Colonic mucosa (tissue), 4 donors: ENCODE measurements at regions not wholly inside any gene's neighbourhood (a gene's known extent, or its start where the extent isn't known, plus 50 kb on each side); places are given as distances from the start of the nearest gene placed in this dataset.

ENCODE experiments used
- DNase-seq: peaks from one replicate; pipeline ENCODE4 v3.0.0-alpha.2; 2020
- H3K27ac ChIP-seq: fragments of 200-600 bp; one replicate; pipeline ENCODE4 v1.8.0; 2021
- H3K27me3 ChIP-seq: fragments of 200-600 bp; one replicate; pipeline ENCODE4 v1.8.0; 2021
- H3K36me3 ChIP-seq: fragments of 200-600 bp; one replicate; pipeline ENCODE4 v1.8.0; 2021
- H3K4me1 ChIP-seq: fragments of 200-600 bp; one replicate; pipeline ENCODE4 v1.8.0; 2021; ENCODE audit warnings: mild to moderate bottlenecking
- H3K4me3 ChIP-seq: fragments of 200-600 bp; one replicate; pipeline ENCODE4 v1.8.0; 2021
- H3K9ac ChIP-seq, 2 donors: one replicate each; pipeline ENCODE4 v1.7.0; 2013; ENCODE audit warnings: control low read depth in 2 of 2, low read depth in 2 of 2, low read length in 2 of 2
- H3K9me3 ChIP-seq: fragments of 200-600 bp; one replicate; pipeline ENCODE4 v1.8.0; 2021
- CTCF ChIP-seq: fragments of 200-600 bp; IDR thresholded peaks from one replicate; pipeline ENCODE4 v1.8.0; 2022; ENCODE audit warnings: antibody characterized with exemption, mild to moderate bottlenecking
- intact Hi-C: fragments of 100-400 bp; cut with DNase I; formaldehyde crosslinking; loops from one replicate; pipeline ENCODE4 v1.14.1; 2022
- donor health status: healthy.
- donor health status: DM: no; HTN: no; CAD: no.
- donor health status: DM: no; HTN: no; CAD: no.

GRCh38 chr16:8109510-8110369 lies 480.6 kb downstream of the TMEM114 start:
- H3K27ac ChIP-seq = no peak overlapping the region
- H3K4me3 ChIP-seq = no peak overlapping the region
- intact Hi-C loops = no loop called here
- TF ChIP-seq CTCF = no peak
- no peaks in the 10 kb centered on the region for H3K27me3 ChIP-seq
- H3K9ac ChIP-seq = no peak overlapping the region
- DNase-seq = no peak
- no peaks in the 10 kb centered on the region for H3K9me3 ChIP-seq
- no peaks in the 10 kb centered on the region for H3K36me3 ChIP-seq
- no peaks in the 10 kb centered on the region for H3K4me1 ChIP-seq

DNA sequence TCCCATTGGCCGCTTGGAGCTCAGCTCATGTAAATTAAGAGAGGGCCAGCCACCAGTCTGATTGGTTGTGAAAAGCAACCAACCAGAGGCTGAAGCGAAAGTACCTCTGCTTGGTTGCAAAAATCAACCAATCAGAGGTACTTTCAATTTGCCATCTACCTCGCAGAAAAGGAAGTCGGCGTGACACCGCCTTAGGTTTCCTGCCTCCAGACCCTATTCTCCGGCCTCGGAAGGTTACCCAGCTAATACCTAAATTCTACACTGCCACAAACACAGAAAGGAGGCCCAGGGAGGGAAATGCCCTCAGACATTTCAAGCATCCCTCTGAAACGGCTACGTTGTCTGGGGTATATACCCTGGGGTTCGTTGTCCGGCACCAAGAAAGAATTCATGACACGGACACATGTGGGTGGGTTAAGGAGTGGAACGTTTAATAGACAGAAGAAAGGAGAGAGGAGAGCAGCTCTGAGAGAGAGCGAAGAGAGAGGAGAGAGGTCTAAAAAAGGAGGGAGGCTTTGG lies 481.3 kb downstream of the TMEM114 start:
- H3K9ac ChIP-seq = no peak overlapping the region
- no peak overlapping the region for H3K27ac ChIP-seq
- no peaks in the 10 kb centered on the region for H3K9me3 ChIP-seq
- intact Hi-C loops = no loop called here
- no peaks in the 10 kb centered on the region for H3K4me1 ChIP-seq
- TF ChIP-seq CTCF = no peak
- no peaks in the 10 kb centered on the region for H3K36me3 ChIP-seq
- H3K4me3 ChIP-seq = no peak overlapping the region
- no peaks in the 10 kb centered on the region for H3K27me3 ChIP-seq
- no peak for DNase-seq

DNA sequence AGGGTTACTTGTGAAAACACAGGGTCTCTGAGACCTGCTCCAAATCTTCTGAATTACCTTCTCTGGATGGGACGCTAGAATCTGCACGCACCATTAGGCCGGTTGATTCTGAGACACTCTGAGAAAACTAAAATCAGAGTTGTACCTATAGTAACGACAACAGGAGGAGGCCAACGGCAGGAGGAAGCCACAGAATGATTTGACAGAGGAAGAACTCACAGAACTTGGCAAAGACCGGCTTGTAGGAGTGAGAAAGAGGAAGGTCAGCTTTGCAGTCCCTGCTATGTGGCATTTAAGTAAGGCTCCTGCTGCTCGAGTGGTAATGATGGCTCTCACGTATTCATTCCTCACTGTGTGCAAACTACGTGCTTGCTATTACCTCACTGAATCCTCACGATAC lies 483.0 kb downstream of the TMEM114 start:
- DNase-seq = no peak
- H3K27ac ChIP-seq = no peak overlapping the region
- H3K9me3 ChIP-seq = no peaks in the 10 kb centered on the region
- H3K4me3 ChIP-seq = no peak overlapping the region
- H3K36me3 ChIP-seq = no peaks in the 10 kb centered on the region
- H3K9ac ChIP-seq = no peak overlapping the region
- H3K4me1 ChIP-seq = no peaks in the 10 kb centered on the region
- H3K27me3 ChIP-seq = no peaks in the 10 kb centered on the region
- no peak for TF ChIP-seq CTCF
- intact Hi-C loops = no loop called here

DNA sequence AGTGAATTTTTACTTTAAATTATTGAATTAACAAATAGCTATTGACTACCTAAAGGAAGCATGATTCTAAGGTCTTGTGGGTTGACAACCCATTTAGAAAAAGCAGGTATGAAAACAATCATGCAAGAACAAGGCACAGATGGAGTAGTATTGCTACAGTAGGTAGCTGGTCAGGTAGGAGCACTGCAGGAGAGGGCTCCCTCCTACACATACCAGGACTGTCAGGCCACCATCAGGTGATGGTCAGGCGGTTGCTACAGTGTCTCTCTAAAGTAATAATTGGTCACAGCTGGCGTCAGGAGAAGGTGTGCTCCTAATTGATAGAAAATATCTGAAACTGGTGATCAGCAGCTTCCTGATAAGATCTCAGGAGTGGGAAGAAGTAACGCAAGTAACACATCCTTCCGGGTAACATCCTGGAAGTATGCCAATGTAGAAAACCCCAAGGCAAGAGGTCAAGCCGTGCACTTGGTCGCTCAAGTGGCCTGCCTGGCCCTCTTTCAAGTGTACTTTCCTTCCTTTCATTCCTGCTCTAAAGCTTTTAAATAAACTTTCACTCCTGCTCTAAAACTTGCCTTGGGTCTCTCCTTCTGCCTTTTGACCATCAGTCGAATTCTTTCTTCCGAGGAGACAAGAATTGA lies 486.5 kb downstream of the TMEM114 start:
- Histone ChIP-seq H3K4me1 (no peaks in the 10 kb centered on the region), H3K9me3 (no peaks in the 10 kb centered on the region), H3K27ac (no peak overlapping the region), H3K27me3 (no peaks in the 10 kb centered on the region), H3K9ac (no peak overlapping the region), H3K36me3 (no peaks in the 10 kb centered on the region), H3K4me3 (no peak overlapping the region)
- no peak for DNase-seq
- intact Hi-C loops = no loop called here
- TF ChIP-seq CTCF = no peak

DNA sequence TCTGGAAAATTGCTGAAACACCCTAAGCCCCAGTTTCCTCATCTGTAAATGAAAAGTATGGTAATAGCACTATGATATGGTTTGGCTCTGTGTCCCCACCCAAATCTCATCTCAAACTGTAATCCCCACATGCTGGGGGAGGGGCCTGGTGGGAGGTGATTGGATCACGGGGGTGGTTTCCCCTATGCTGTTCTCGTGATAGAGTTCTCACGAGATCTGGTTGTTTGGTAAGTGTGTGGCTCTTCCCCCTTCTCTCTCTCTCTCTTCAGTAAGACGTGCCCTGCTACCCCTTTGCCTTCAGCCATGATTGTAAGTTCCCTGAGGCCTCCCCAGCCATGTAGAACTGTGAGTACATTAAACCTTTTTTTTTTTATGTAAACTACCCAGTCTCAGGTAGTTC lies 490.7 kb downstream of the TMEM114 start:
- Histone ChIP-seq H3K36me3 (no peaks in the 10 kb centered on the region), H3K27me3 (no peaks in the 10 kb centered on the region), H3K27ac (no peak overlapping the region), H3K9ac (no peak overlapping the region), H3K9me3 (no peaks in the 10 kb centered on the region), H3K4me1 (no peaks in the 10 kb centered on the region), H3K4me3 (no peak overlapping the region)
- intact Hi-C loops = no loop called here
- TF ChIP-seq CTCF = no peak
- no peak for DNase-seq
